Natural killer cell (primary cell): ENCODE measurements at regions not wholly inside any gene's neighbourhood (a gene's known extent, or its start where the extent isn't known, plus 50 kb on each side); places are given as distances from the start of the nearest gene placed in this dataset.

ENCODE experiments used
- ATAC-seq, 3 donors: fragments of 150-1000 bp in 2 of 3; fragments of 200-7000 bp in 1 of 3; cut with Tn5 transposase; 1 replicate in 1 of 3; 2 replicates in 2 of 3; pipeline ENCODE4 v1.10.0; 2021; ENCODE audit warnings: mild to moderate bottlenecking in 2 of 3, moderate library complexity in 2 of 3
- DNase-seq, 2 donors: peaks; one replicate each; pipeline versions ENCODE4 v3.0.0 to v3.0.0-alpha.2; 2013 to 2021; ENCODE audit warnings: mixed read lengths in 1 of 2
- H3K27ac ChIP-seq: one replicate; pipeline ENCODE4 v1.5.1; 2013; ENCODE audit warnings: mild to moderate bottlenecking, low read length
- H3K27me3 ChIP-seq: one replicate; pipeline ENCODE4 v1.6.1; 2013; ENCODE audit warnings: low read length; ENCODE audit not compliant: control insufficient read depth, insufficient read depth
- H3K36me3 ChIP-seq: one replicate; pipeline ENCODE4 v1.6.1; 2013; ENCODE audit warnings: low read length; ENCODE audit not compliant: control insufficient read depth, insufficient read depth
- H3K4me1 ChIP-seq: one replicate; pipeline ENCODE4 v1.6.1; 2013; ENCODE audit warnings: low read length; ENCODE audit not compliant: control insufficient read depth, insufficient read depth
- H3K4me3 ChIP-seq: one replicate; pipeline ENCODE4 v1.5.1; 2013; ENCODE audit warnings: low read length
- H3K9me3 ChIP-seq: one replicate; pipeline ENCODE4 v1.6.1; 2013; ENCODE audit warnings: low read length; ENCODE audit not compliant: control insufficient read depth, insufficient read depth
- H3K27ac Mint-ChIP-seq, 2 donors: one replicate each; pipeline ENCODE4 v1.8.0; 2022; ENCODE audit warnings: mild to moderate bottlenecking in 2 of 2, mixed read lengths in 2 of 2, moderate library complexity in 1 of 2
- H3K27me3 Mint-ChIP-seq, 2 donors: one replicate each; pipeline ENCODE4 v1.8.0; 2022; ENCODE audit warnings: low read depth in 2 of 2, mixed read lengths in 2 of 2
- H3K36me3 Mint-ChIP-seq: one replicate; pipeline ENCODE4 v1.8.0; 2022; ENCODE audit warnings: mixed read lengths
- H3K4me1 Mint-ChIP-seq, 2 donors: one replicate each; pipeline ENCODE4 v1.8.0; 2022; ENCODE audit warnings: mixed read lengths in 2 of 2
- H3K4me3 Mint-ChIP-seq: one replicate; pipeline ENCODE4 v1.8.0; 2022; ENCODE audit warnings: mild to moderate bottlenecking, moderate library complexity, mixed read lengths
- H3K9me3 Mint-ChIP-seq, 2 donors: one replicate each; pipeline ENCODE4 v1.8.0; 2022; ENCODE audit warnings: mixed read lengths in 2 of 2
- WGBS: methylation state at CpG from one replicate; pipeline ENCODE4 v1.1.7; 2013; ENCODE audit warnings: missing lambda C conversion rate; ENCODE audit not compliant: insufficient coverage; 5-methylcytosine and 5-hydroxymethylcytosine counted together
- intact Hi-C: fragments of 100-400 bp; cut with micrococcal nuclease; formaldehyde crosslinking; loops from one replicate; pipeline ENCODE4 v1.14.2; 2022
- TF ChIP-seq, protein P1 (sequence below): fragments of 200-600 bp; IDR thresholded peaks from one replicate; pipeline ENCODE4 v1.8.0; 2022; ENCODE audit warnings: antibody characterized with exemption

DNA sequence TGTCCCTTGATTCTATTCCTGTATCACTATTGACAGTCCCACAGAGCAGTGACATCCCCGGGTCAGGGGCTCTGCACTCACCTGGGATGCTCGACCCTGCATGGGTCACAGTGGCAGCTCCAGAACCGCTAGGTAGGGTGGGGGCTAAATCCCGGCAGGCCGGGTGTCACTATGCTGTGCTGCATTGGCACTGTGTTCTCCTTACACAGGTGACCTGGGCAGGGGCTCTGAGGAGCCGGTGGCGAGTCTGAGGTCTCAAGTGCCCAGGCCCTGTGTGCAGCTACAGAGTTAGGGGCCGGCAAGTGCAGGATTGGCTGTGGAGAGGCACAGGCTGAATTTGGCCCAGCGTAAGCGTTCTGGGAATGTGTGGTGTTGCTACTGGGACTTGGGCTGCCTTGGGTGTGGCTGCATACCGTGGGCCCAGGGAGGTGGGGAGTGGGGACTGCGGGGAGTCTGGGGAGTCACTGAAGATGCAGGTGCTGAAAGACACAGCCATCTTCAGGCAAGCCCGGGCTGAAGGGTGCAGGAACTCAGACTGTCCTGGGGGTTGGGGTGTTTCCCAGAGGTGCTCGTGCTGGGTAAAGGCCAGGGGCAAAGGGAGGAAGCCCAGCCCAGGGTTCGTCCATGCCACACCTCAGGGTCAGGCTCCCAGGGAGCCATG lies 102.6 kb upstream of the PRR20G start:
- no peak for DNase-seq
- no peaks in the 10 kb centered on the region for H3K9me3 ChIP-seq
- H3K27ac Mint-ChIP-seq = no peak overlapping the region
- no peaks in the 10 kb centered on the region for H3K4me1 ChIP-seq
- no peaks in the 10 kb centered on the region for H3K9me3 Mint-ChIP-seq
- no peaks in the 10 kb centered on the region for H3K36me3 ChIP-seq
- H3K27me3 Mint-ChIP-seq = peaks cover 0 to 12% of the 10 kb centered on the region in 2 donors
- no peak for ATAC-seq
- TF ChIP-seq, protein P1, sequence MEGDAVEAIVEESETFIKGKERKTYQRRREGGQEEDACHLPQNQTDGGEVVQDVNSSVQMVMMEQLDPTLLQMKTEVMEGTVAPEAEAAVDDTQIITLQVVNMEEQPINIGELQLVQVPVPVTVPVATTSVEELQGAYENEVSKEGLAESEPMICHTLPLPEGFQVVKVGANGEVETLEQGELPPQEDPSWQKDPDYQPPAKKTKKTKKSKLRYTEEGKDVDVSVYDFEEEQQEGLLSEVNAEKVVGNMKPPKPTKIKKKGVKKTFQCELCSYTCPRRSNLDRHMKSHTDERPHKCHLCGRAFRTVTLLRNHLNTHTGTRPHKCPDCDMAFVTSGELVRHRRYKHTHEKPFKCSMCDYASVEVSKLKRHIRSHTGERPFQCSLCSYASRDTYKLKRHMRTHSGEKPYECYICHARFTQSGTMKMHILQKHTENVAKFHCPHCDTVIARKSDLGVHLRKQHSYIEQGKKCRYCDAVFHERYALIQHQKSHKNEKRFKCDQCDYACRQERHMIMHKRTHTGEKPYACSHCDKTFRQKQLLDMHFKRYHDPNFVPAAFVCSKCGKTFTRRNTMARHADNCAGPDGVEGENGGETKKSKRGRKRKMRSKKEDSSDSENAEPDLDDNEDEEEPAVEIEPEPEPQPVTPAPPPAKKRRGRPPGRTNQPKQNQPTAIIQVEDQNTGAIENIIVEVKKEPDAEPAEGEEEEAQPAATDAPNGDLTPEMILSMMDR = no peak
- H3K4me3 ChIP-seq = no peak overlapping the region
- intact Hi-C loops = no loop called here
- no peaks in the 10 kb centered on the region for H3K4me1 Mint-ChIP-seq
- no peak overlapping the region for H3K4me3 Mint-ChIP-seq
- 81% methylated on average over 15 of the region's 15 CpGs for WGBS
- no peaks in the 10 kb centered on the region for H3K27me3 ChIP-seq
- H3K36me3 Mint-ChIP-seq = no peaks in the 10 kb centered on the region
- H3K27ac ChIP-seq = no peak overlapping the region

DNA sequence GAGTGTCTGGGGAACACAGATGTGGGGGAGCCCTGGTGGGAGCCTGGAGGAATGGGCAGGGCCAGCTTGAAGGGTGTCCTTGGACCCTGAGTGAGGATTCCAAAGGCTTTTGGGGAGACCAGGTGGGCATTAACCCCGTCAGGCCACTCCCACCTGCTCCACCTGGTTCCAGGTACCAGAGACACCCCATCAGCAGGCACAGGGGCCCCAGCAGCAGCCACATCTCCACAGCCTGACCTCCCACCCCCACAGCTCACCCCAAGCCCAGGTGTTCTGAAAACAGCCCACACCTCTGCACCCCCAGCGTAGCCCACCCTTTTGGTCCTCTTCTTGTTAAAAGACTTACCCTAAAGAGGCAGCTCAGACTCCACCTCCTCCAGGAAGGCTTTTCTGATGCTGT lies 102.1 kb upstream of the PRR20G start:
- Mint-ChIP-seq H3K4me3 (no peak overlapping the region), H3K36me3 (no peaks in the 10 kb centered on the region), H3K27me3 (peaks cover 0 to 12% of the 10 kb centered on the region in 2 donors), H3K9me3 (no peaks in the 10 kb centered on the region), H3K4me1 (no peaks in the 10 kb centered on the region), H3K27ac (no peak overlapping the region)
- Histone ChIP-seq H3K27ac (no peak overlapping the region), H3K27me3 (no peaks in the 10 kb centered on the region), H3K4me1 (no peaks in the 10 kb centered on the region), H3K36me3 (no peaks in the 10 kb centered on the region), H3K4me3 (no peak overlapping the region), H3K9me3 (no peaks in the 10 kb centered on the region)
- 87% methylated on average over 2 of the region's 2 CpGs for WGBS
- DNase-seq (no peak), ATAC-seq (no peak)
- TF ChIP-seq, protein P1 = no peak
- intact Hi-C loops = no loop called here

DNA sequence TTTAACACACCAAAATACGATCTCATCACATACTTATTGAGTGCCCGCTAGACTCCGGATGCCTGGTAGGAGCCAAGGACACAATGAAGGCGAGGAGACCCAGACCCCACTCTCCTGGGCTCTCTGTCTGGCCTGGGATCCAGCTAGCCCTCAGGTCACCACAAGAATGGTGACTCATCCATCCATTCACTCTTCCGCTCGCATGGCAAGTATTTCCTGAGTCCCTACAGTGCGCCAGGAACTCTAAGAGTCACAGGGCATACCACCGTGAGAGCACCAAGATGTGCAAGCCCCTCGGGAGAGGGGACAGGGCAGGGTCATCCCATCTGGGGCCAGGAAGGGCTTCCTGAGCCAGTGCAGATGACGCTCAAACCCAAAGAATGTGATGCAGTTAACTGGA lies 101.6 kb upstream of the PRR20G start:
- Histone ChIP-seq H3K9me3 (no peaks in the 10 kb centered on the region), H3K27me3 (no peaks in the 10 kb centered on the region), H3K36me3 (no peaks in the 10 kb centered on the region), H3K4me3 (no peak overlapping the region), H3K27ac (no peak overlapping the region), H3K4me1 (no peaks in the 10 kb centered on the region)
- no peaks in the 10 kb centered on the region for H3K36me3 Mint-ChIP-seq
- TF ChIP-seq, protein P1 = no peak
- H3K27ac Mint-ChIP-seq = no peak overlapping the region
- no peaks in the 10 kb centered on the region for H3K4me1 Mint-ChIP-seq
- H3K9me3 Mint-ChIP-seq = no peaks in the 10 kb centered on the region
- H3K4me3 Mint-ChIP-seq = no peak overlapping the region
- peaks cover 0 to 9% of the 10 kb centered on the region in 2 donors for H3K27me3 Mint-ChIP-seq
- intact Hi-C loops = no loop called here
- ATAC-seq (no peak), DNase-seq (no peak)
- WGBS = 80% methylated on average over 10 of the region's 10 CpGs

DNA sequence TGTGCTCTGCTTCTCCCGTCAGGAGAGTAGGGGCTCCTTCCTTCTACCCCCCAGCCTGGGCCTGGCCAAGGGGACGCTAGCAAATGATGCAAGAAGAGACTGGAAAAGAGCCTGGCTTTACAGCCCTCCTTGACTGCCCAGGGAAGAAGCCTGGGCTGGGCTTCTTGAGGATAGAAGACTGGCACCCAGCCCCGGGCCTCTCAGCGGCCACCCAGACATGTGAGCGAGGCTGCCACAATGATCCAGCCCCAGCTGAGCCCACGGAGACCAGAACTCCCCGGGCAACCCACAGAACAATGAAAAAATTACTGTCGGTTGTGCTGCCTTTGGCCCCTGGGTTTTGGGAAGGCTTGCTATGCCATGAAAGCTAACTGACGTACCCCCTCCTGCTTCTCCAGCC lies 100.6 kb upstream of the PRR20G start:
- Histone ChIP-seq H3K27ac (no peak overlapping the region), H3K9me3 (no peaks in the 10 kb centered on the region), H3K4me3 (no peak overlapping the region), H3K36me3 (no peaks in the 10 kb centered on the region), H3K27me3 (no peaks in the 10 kb centered on the region), H3K4me1 (no peaks in the 10 kb centered on the region)
- Mint-ChIP-seq H3K27me3 (peaks cover 5 to 9% of the 10 kb centered on the region in 2 donors), H3K36me3 (no peaks in the 10 kb centered on the region), H3K4me3 (no peak overlapping the region), H3K27ac (no peak overlapping the region), H3K9me3 (no peaks in the 10 kb centered on the region), H3K4me1 (no peaks in the 10 kb centered on the region)
- 82% methylated on average over 9 of the region's 9 CpGs for whole genome bisulfite sequencing
- ATAC-seq (no peak), DNase-seq (no peak)
- intact Hi-C loops = no loop called here
- TF ChIP-seq, protein P1 = no peak
